CD14-positive monocyte (primary cell): ENCODE measurements at regions not wholly inside any gene's neighbourhood (a gene's known extent, or its start where the extent isn't known, plus 50 kb on each side); places are given as distances from the start of the nearest gene placed in this dataset.

ENCODE experiments used
- DNase-seq, 3 donors: peaks; one replicate each; pipeline ENCODE4 v3.0.0-alpha.2; 2011 to 2022
- H2AFZ ChIP-seq: 2 replicates; pipeline ENCODE4 v1.6.0; 2012; ENCODE audit warnings: mild to moderate bottlenecking, low read depth, low read length, inconsistent platforms; ENCODE audit not compliant: insufficient read depth, poor library complexity, severe bottlenecking
- H3K27ac ChIP-seq, 2 donors: 1 replicate in 1 of 2; 2 replicates in 1 of 2; pipeline ENCODE4 v1.5.1; 2012 to 2013; ENCODE audit warnings: low read length in 2 of 2, control low read depth in 1 of 2, inconsistent platforms in 1 of 2, low read depth in 1 of 2, mild to moderate bottlenecking in 1 of 2
- H3K27me3 ChIP-seq, 2 donors: one replicate each; pipeline versions ENCODE4 v1.6.0 to v1.6.1; 2011 to 2013; ENCODE audit warnings: low read length in 2 of 2; ENCODE audit not compliant: control insufficient read depth in 2 of 2, insufficient read depth in 2 of 2
- H3K36me3 ChIP-seq, 2 donors: replicated peaks in 1 of 2; 1 replicate in 1 of 2; 2 replicates in 1 of 2; pipeline versions ENCODE4 v1.5.1 to v1.6.1; 2012 to 2013; ENCODE audit warnings: low read length in 2 of 2, control low read depth in 1 of 2, inconsistent platforms in 1 of 2, mild to moderate bottlenecking in 1 of 2; ENCODE audit not compliant: insufficient read depth in 2 of 2, control insufficient read depth in 1 of 2
- H3K4me1 ChIP-seq, 2 donors: 1 replicate in 1 of 2; 2 replicates in 1 of 2; pipeline versions ENCODE4 v1.5.1 to v1.6.1; 2012 to 2013; ENCODE audit warnings: low read length in 2 of 2, control low read depth in 1 of 2, inconsistent platforms in 1 of 2, mild to moderate bottlenecking in 1 of 2, moderate library complexity in 1 of 2; ENCODE audit not compliant: insufficient read depth in 2 of 2, control insufficient read depth in 1 of 2
- H3K4me2 ChIP-seq: replicated peaks from 2 replicates; pipeline ENCODE3; 2012; ENCODE audit warnings: low read length, moderate library complexity, mild to moderate bottlenecking; ENCODE audit not compliant: poor library complexity, severe bottlenecking; ENCODE audit errors: extremely low read depth
- H3K4me3 ChIP-seq, 3 experiments: fragments of 200-600 bp in 1 of 3; sonication (generic) in 1 of 3; replicated peaks in 1 of 3; 1 replicate in 2 of 3; 2 replicates in 1 of 3; pipeline ENCODE4 v1.5.1; 2011 to 2013; ENCODE audit warnings: low read length in 3 of 3, mild to moderate bottlenecking in 3 of 3, control low read depth in 2 of 3, low read depth in 2 of 3, inconsistent platforms in 1 of 3, moderate library complexity in 1 of 3
- H3K79me2 ChIP-seq: 2 replicates; pipeline ENCODE4 v1.6.0; 2012; ENCODE audit warnings: mild to moderate bottlenecking, control low read depth, inconsistent platforms, low read length, moderate library complexity; ENCODE audit not compliant: insufficient read depth
- H3K9ac ChIP-seq: 2 replicates; pipeline ENCODE4 v1.6.0; 2017; ENCODE audit warnings: low read length, mild to moderate bottlenecking; ENCODE audit not compliant: insufficient read depth, poor library complexity, severe bottlenecking
- H3K9me3 ChIP-seq, 2 donors: replicated peaks in 1 of 2; 1 replicate in 1 of 2; 2 replicates in 1 of 2; pipeline versions ENCODE4 v1.5.1 to v1.6.1; 2012 to 2013; ENCODE audit warnings: low read length in 2 of 2, control low read depth in 1 of 2; ENCODE audit not compliant: control insufficient read depth in 1 of 2, insufficient read depth in 1 of 2
- H4K20me1 ChIP-seq: 2 replicates; pipeline ENCODE4 v1.6.0; 2012; ENCODE audit warnings: mild to moderate bottlenecking, low read length, control low read depth, moderate library complexity; ENCODE audit not compliant: insufficient read depth
- H3K27ac Mint-ChIP-seq, 7 donors: one replicate each; pipeline ENCODE4 v1.8.0; 2020; ENCODE audit warnings: mild to moderate bottlenecking in 7 of 7, mixed read lengths in 7 of 7, moderate library complexity in 6 of 7, inconsistent platforms in 2 of 7
- H3K27me3 Mint-ChIP-seq, 3 donors: one replicate each; pipeline ENCODE4 v1.8.0; 2021 to 2022; ENCODE audit warnings: low read depth in 3 of 3, mild to moderate bottlenecking in 3 of 3, mixed read lengths in 3 of 3, moderate library complexity in 3 of 3, inconsistent platforms in 1 of 3
- H3K36me3 Mint-ChIP-seq, 2 donors: one replicate each; pipeline ENCODE4 v1.8.0; 2020; ENCODE audit warnings: mixed read lengths in 2 of 2, inconsistent platforms in 1 of 2, mild to moderate bottlenecking in 1 of 2
- H3K4me1 Mint-ChIP-seq: one replicate; pipeline ENCODE4 v1.8.0; 2020; ENCODE audit warnings: mild to moderate bottlenecking, mixed read lengths
- H3K4me3 Mint-ChIP-seq, 2 donors: one replicate each; pipeline ENCODE4 v1.8.0; 2020; ENCODE audit warnings: mild to moderate bottlenecking in 2 of 2, mixed read lengths in 2 of 2, moderate library complexity in 1 of 2
- H3K9me3 Mint-ChIP-seq, 7 donors: one replicate each; pipeline ENCODE4 v1.8.0; 2020 to 2022; ENCODE audit warnings: mixed read lengths in 7 of 7, mild to moderate bottlenecking in 6 of 7, moderate library complexity in 6 of 7, inconsistent platforms in 2 of 7
- CTCF ChIP-seq: fragments of 200-600 bp; IDR thresholded peaks from one replicate; pipeline ENCODE4 v1.8.0; 2022; ENCODE audit warnings: antibody characterized with exemption, mild to moderate bottlenecking
- WGBS: methylation state at CpG from one replicate; pipeline ENCODE4 v1.1.5; 2013; ENCODE audit warnings: missing lambda C conversion rate; ENCODE audit not compliant: insufficient coverage; 5-methylcytosine and 5-hydroxymethylcytosine counted together
- intact Hi-C, 2 donors: fragments of 100-400 bp; cut with micrococcal nuclease; formaldehyde crosslinking; loops; one replicate each; pipeline versions ENCODE4 v1.15.0 to v1.15.1; 2023

DNA sequence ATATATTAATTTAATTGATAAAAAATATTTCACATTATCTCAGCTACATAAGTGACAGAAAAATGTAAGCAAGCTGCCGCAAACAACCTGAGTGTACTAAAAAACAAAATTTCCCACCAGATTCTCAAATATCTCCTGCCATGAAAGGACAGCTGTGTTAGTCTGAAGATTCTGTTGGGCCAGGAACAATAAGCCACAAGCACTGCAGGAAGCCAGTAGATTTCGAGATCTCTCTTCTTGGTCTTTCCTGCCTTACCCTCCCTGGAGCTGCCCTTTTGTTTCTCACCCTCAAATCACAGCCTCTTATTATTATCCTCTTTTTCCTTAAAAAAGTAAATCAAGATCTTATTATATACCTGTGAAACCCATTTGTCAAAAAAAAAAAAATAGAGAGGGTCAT, 165.6 kb downstream of the EFNB2 start:
- no peak overlapping the region for H2AFZ ChIP-seq
- Mint-ChIP-seq H3K4me1 (no peaks in the 10 kb centered on the region), H3K27ac (no peak overlapping the region), H3K36me3 (no peaks in the 10 kb centered on the region), H3K4me3 (no peak overlapping the region), H3K27me3 (peaks cover 0 to 10% (median 5%) of the 10 kb centered on the region in 3 donors), H3K9me3 (peaks cover 0 to 7% (median 3%) of the 10 kb centered on the region in 7 donors)
- H3K27me3 ChIP-seq, result no peaks in the 10 kb centered on the region
- no peaks in the 10 kb centered on the region for H3K79me2 ChIP-seq
- WGBS, result no CpG with 5 or more reads among the region's 2 CpGs
- no peak overlapping the region for H3K4me3 ChIP-seq
- no peak for TF ChIP-seq CTCF
- no peaks in the 10 kb centered on the region for H4K20me1 ChIP-seq
- H3K27ac ChIP-seq, result no peak overlapping the region
- no peak overlapping the region for H3K9ac ChIP-seq
- intact Hi-C loops, result no loop called here
- no peaks in the 10 kb centered on the region for H3K9me3 ChIP-seq
- H3K4me2 ChIP-seq, result no peak overlapping the region
- no peaks in the 10 kb centered on the region for H3K4me1 ChIP-seq
- DNase-seq, result no peak
- no peaks in the 10 kb centered on the region for H3K36me3 ChIP-seq

DNA sequence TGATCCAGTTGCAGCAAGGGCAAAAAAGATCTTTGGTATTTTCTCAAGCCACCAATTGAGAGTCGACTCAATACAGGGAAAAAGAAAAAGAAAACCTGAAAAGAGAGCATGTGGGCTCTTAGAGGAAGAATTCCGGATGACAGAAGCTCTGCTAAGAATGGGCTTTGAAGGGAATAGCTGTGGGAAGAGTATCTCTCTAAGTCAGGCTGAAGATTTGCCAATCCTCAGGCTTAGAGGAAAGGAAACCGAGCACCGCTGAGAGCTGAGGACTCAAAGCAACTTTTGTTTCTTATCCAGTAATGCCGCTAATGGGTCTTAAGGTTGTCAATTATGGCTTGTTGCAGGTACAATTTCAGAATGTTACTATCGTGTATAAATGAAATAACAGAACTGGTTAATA, 166.4 kb downstream of the EFNB2 start:
- H3K27me3 ChIP-seq, result no peaks in the 10 kb centered on the region
- H3K79me2 ChIP-seq, result no peaks in the 10 kb centered on the region
- H3K9me3 Mint-ChIP-seq, result peaks cover 0 to 9% (median 5%) of the 10 kb centered on the region in 7 donors
- no peak overlapping the region for H2AFZ ChIP-seq
- no peak overlapping the region for H3K4me2 ChIP-seq
- DNase-seq, result no peak
- H3K36me3 ChIP-seq, result no peaks in the 10 kb centered on the region
- no peaks in the 10 kb centered on the region for H3K36me3 Mint-ChIP-seq
- no peaks in the 10 kb centered on the region for H3K4me1 ChIP-seq
- H3K4me3 ChIP-seq, result no peak overlapping the region
- peaks cover 0 to 10% (median 5%) of the 10 kb centered on the region in 3 donors for H3K27me3 Mint-ChIP-seq
- intact Hi-C loops, result no loop called here
- no peaks in the 10 kb centered on the region for H4K20me1 ChIP-seq
- no peak overlapping the region for H3K9ac ChIP-seq
- H3K4me1 Mint-ChIP-seq, result no peaks in the 10 kb centered on the region
- H3K27ac Mint-ChIP-seq, result no peak overlapping the region
- 88% methylated on average over 4 of the region's 6 CpGs for WGBS
- H3K4me3 Mint-ChIP-seq, result peak overlapping the region in 1 of 2 donors; percentile 9
- H3K9me3 ChIP-seq, result no peaks in the 10 kb centered on the region
- H3K27ac ChIP-seq, result no peak overlapping the region
- TF ChIP-seq CTCF, result no peak
